ENCODE measurements at regions not wholly inside any gene's neighbourhood (a gene's known extent, or its start where the extent isn't known, plus 50 kb on each side); places are given as distances from the start of the nearest gene placed in this dataset.

DNA sequence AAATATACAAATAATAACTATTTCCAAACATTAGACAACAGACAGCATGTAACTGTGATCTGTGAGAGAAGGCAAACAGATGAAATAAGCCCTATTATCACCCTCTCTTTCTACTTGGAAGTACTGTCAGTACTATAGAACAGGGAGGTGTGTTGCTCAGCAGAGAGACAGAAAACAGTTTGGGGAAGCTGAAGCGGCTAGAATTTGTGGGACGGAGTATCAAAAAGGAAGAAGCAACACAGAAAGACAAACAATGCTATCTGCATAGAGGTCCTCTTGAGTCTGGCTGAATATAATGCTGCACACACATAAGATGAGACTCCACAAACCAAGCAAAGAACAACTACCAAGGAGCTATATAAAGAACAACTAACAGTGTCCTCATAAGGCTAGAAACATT, 59.4 kb downstream of the ZZZ3 start:
- TF ChIP-seq HNRNPK (IDR thresholded peaks at IDR 0.05; ENCODE audit: low read depth, low read length, poor library complexity, severe bottlenecking) (no peak), ZC3H4 (CRISPR knock-in tag; IDR thresholded peaks at IDR 0.05; ENCODE audit: borderline replicate concordance) (no peak), EZH2 (IDR thresholded peaks at IDR 0.05; ENCODE audit: borderline replicate concordance, low read depth, low read length) (no peak)
- TF ChIP-seq, protein P1, sequence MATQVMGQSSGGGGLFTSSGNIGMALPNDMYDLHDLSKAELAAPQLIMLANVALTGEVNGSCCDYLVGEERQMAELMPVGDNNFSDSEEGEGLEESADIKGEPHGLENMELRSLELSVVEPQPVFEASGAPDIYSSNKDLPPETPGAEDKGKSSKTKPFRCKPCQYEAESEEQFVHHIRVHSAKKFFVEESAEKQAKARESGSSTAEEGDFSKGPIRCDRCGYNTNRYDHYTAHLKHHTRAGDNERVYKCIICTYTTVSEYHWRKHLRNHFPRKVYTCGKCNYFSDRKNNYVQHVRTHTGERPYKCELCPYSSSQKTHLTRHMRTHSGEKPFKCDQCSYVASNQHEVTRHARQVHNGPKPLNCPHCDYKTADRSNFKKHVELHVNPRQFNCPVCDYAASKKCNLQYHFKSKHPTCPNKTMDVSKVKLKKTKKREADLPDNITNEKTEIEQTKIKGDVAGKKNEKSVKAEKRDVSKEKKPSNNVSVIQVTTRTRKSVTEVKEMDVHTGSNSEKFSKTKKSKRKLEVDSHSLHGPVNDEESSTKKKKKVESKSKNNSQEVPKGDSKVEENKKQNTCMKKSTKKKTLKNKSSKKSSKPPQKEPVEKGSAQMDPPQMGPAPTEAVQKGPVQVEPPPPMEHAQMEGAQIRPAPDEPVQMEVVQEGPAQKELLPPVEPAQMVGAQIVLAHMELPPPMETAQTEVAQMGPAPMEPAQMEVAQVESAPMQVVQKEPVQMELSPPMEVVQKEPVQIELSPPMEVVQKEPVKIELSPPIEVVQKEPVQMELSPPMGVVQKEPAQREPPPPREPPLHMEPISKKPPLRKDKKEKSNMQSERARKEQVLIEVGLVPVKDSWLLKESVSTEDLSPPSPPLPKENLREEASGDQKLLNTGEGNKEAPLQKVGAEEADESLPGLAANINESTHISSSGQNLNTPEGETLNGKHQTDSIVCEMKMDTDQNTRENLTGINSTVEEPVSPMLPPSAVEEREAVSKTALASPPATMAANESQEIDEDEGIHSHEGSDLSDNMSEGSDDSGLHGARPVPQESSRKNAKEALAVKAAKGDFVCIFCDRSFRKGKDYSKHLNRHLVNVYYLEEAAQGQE (IDR thresholded peaks at IDR 0.05; ENCODE audit: borderline replicate concordance) = no peak
- TF ChIP-seq, protein P1 (CRISPR knock-in tag; IDR thresholded peaks at IDR 0.05; ENCODE audit: low read depth) = no peak

All from K562 (cell line).